ENCODE measurements at regions not wholly inside any gene's neighbourhood (a gene's known extent, or its start where the extent isn't known, plus 50 kb on each side); places are given as distances from the start of the nearest gene placed in this dataset.

DNA sequence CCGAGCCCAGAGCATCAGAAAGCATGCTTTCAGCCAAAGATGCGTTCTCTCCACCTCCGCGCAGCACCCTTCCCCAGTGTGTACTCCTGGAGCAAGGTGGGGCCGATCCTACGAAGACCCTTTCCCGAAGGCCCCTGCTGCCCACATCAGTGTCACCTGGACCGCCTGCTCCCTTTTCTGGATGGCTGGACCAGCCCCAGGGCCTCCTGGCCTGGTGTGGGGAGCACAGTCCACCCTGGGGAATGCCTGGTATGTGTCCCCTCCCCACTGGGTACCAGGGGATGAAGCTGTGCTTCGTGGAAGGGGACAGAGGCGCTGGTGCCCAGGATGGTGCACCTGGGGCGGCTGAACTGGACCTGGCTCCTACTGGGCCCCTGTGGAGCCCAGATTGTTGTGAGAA is 173.8 kb downstream of the SEC14L1 start:
- no peaks in the 10 kb centered on the region for H3K79me2 ChIP-seq (ENCODE audit: control insufficient read depth in 1 of 2, insufficient read depth in 2 of 2, low read length in 2 of 2)
- TF ChIP-seq CHD1 (IDR thresholded peaks at IDR 0.05; ENCODE audit: low read depth, low read length), result no peak

More for the DNA sequence above, 173.8 kb downstream of the SEC14L1 start:
- Histone ChIP-seq H3K27ac (ENCODE audit: low read depth, low read length) (no peak overlapping the region), H3K36me3 (ENCODE audit: control insufficient read depth in 2 of 4, insufficient read depth in 4 of 4, low read length in 3 of 4) (no peaks in the 10 kb centered on the region), H2BK12ac (ENCODE audit: low read depth, low read length) (no peak overlapping the region; the same call in 1 of the 2 replicates), H4K5ac (ENCODE audit: insufficient read length, low read depth, low read length) (no peak overlapping the region), H4K20me1 (replicated peaks in 1 of 2; ENCODE audit: control insufficient read depth in 1 of 2, insufficient read depth in 2 of 2, low read length in 2 of 2) (peaks cover 0 to 3% of the 10 kb centered on the region in 2 experiments), H2BK15ac (ENCODE audit: low read length) (no peak overlapping the region), H2BK5ac (ENCODE audit: low read depth, low read length) (no peak overlapping the region; the same call in 1 of the 2 replicates), H3K4me3 (ENCODE audit: extremely low read depth in 1 of 4, insufficient read depth in 2 of 4, low read depth in 3 of 4, low read length in 4 of 4) (no peak overlapping the region), H3K9ac (replicated peaks in 1 of 4; ENCODE audit: extremely low read depth in 1 of 4, low read depth in 3 of 4, low read length in 3 of 4) (peak overlapping the region in 1 of 4 experiments; percentile 36; a peak in 1 of 7 replicates), H3K79me1 (ENCODE audit: low read depth, low read length) (peaks cover 5% of the 10 kb centered on the region), H2BK20ac (ENCODE audit: low read length) (no peak overlapping the region), H3K18ac (ENCODE audit: extremely low read depth, low read length) (peak overlapping the region; percentile 32; the same call in 1 of the 2 replicates), H3K4ac (replicated peaks; ENCODE audit: insufficient read length, low read depth, low read length) (no peak overlapping the region), H3K27me3 (replicated peaks in 1 of 4; ENCODE audit: control insufficient read depth in 3 of 4, extremely low read depth in 1 of 4, insufficient read depth in 3 of 4, low read length in 3 of 4) (no peaks in the 10 kb centered on the region), H3K9me3 (ENCODE audit: insufficient read depth in 2 of 2, low read depth in 1 of 2, low read length in 1 of 2) (no peaks in the 10 kb centered on the region), H4K8ac (ENCODE audit: extremely low read depth, insufficient read depth, low read length) (peak overlapping the region; percentile 4; the same call in 1 of the 2 replicates), H4K91ac (replicated peaks; ENCODE audit: insufficient read length, low read length) (no peak overlapping the region), H3K4me2 (ENCODE audit: insufficient read depth in 1 of 2, low read depth in 2 of 2, low read length in 2 of 2) (no peak overlapping the region), H2BK120ac (replicated peaks; ENCODE audit: low read depth, low read length) (no peak overlapping the region), H3K23me2 (ENCODE audit: low read depth, low read length) (no peaks in the 10 kb centered on the region), H2AK5ac (ENCODE audit: low read depth, low read length) (peak overlapping the region; percentile 39; the same call in 1 of the 2 replicates), H3K23ac (ENCODE audit: insufficient read length) (no peak overlapping the region), H3K56ac (replicated peaks; ENCODE audit: insufficient read length, low read depth, low read length) (no peak overlapping the region), H3K4me1 (replicated peaks in 1 of 4; ENCODE audit: control insufficient read depth in 3 of 4, insufficient read depth in 4 of 4, low read length in 3 of 4) (peaks cover 0 to 24% (median 15%) of the 10 kb centered on the region in 4 experiments; a peak in 6 of 7 replicates), H3K14ac (ENCODE audit: insufficient read length) (no peak overlapping the region), H2AFZ (ENCODE audit: low read length) (no peak overlapping the region)
- CTCF ChIA-PET (ENCODE audit: partially characterized antibody), result interaction anchor here (1.4 kb wide), 1 partner anchor 16 kb away, joined by 3 read pairs; no protein-coding TSS in a partner anchor
- DNase-seq (ENCODE audit: low read depth in 1 of 2, low spot score in 2 of 2) (no peak), FAIRE-seq (no peak)
- 91% methylated on average over 11 of the region's 11 CpGs; no CpG with 5 or more reads in 1 of the 2 experiments for WGBS, 2 experiments (ENCODE audit: extremely low coverage in 1 of 2, insufficient coverage in 1 of 2, insufficient read length in 1 of 2, insufficient replicate concordance in 2 of 2, low coverage in 1 of 2, low lambda C conversion rate in 2 of 2, missing lambda C conversion rate in 1 of 2)
- POLR2A ChIA-PET (ENCODE audit: partially characterized antibody), result interaction anchor here (0.7 kb wide), 1 partner anchor 578 kb away, joined by 3 read pairs; no protein-coding TSS in a partner anchor
